MM.1S (cell line): ENCODE measurements at regions not wholly inside any gene's neighbourhood (a gene's known extent, or its start where the extent isn't known, plus 50 kb on each side); places are given as distances from the start of the nearest gene placed in this dataset.

Experiments used
- DNase-seq: peaks from one replicate; pipeline ENCODE4 v3.0.0-alpha.2; 2015
- H2AFZ ChIP-seq: fragments of 300-600 bp; sonication (generic); 2 replicates; pipeline ENCODE4 v1.6.0; 2016; ENCODE audit warnings: antibody characterized with exemption, low read length
- H3F3A ChIP-seq: fragments of 300-600 bp; sonication (generic); 2 replicates; pipeline ENCODE4 v1.6.1; 2016; ENCODE audit warnings: mild to moderate bottlenecking, antibody characterized with exemption, low read length, moderate library complexity, mixed read lengths; ENCODE audit not compliant: insufficient read depth
- H3K27ac ChIP-seq: fragments of 300-600 bp; sonication (generic); 2 replicates; pipeline ENCODE4 v1.5.1; 2016; ENCODE audit warnings: mild to moderate bottlenecking, low read length
- H3K27me3 ChIP-seq: fragments of 300-600 bp; sonication (generic); replicated peaks from 2 replicates; pipeline ENCODE4 v1.6.0; 2016; ENCODE audit warnings: low read length; ENCODE audit not compliant: insufficient read depth
- H3K36me3 ChIP-seq: fragments of 300-600 bp; sonication (generic); replicated peaks from 2 replicates; pipeline ENCODE4 v1.6.1; 2016; ENCODE audit warnings: mild to moderate bottlenecking, low read length, mixed read lengths; ENCODE audit not compliant: insufficient read depth
- H3K4me1 ChIP-seq: fragments of 300-600 bp; sonication (generic); 2 replicates; pipeline ENCODE4 v1.6.1; 2016; ENCODE audit warnings: low read length, mixed read lengths
- H3K4me2 ChIP-seq: fragments of 300-600 bp; sonication (generic); 2 replicates; pipeline ENCODE4 v1.6.0; 2016; ENCODE audit warnings: low read depth, low read length
- H3K4me3 ChIP-seq: fragments of 300-600 bp; sonication (generic); 2 replicates; pipeline ENCODE4 v1.5.1; 2016; ENCODE audit warnings: low read length, mixed read lengths
- H3K79me2 ChIP-seq: fragments of 300-600 bp; sonication (generic); 2 replicates; pipeline ENCODE4 v1.6.1; 2016; ENCODE audit warnings: mixed run types, low read length, mixed read lengths
- H3K9ac ChIP-seq: fragments of 300-600 bp; sonication (generic); 2 replicates; pipeline ENCODE4 v1.6.1; 2016; ENCODE audit warnings: low read length, mixed read lengths
- H3K9me2 ChIP-seq: fragments of 300-600 bp; sonication (generic); replicated peaks from 2 replicates; pipeline ENCODE4 v1.6.1; 2016; ENCODE audit warnings: mild to moderate bottlenecking, low read length, mixed read lengths; ENCODE audit not compliant: insufficient read depth
- H3K9me3 ChIP-seq: fragments of 300-600 bp; sonication (generic); replicated peaks from 2 replicates; pipeline ENCODE4 v1.6.1; 2016; ENCODE audit warnings: mild to moderate bottlenecking, low read length, mixed read lengths; ENCODE audit not compliant: insufficient read depth
- H4K20me1 ChIP-seq: fragments of 300-600 bp; sonication (generic); 2 replicates; pipeline ENCODE4 v1.6.1; 2016; ENCODE audit warnings: mild to moderate bottlenecking, low read length, moderate library complexity, mixed read lengths; ENCODE audit not compliant: insufficient read depth
- CTCF ChIP-seq: fragments of 300-600 bp; sonication (generic); IDR thresholded peaks from 2 replicates; pipeline ENCODE4 v1.5.1; 2016; ENCODE audit warnings: antibody characterized with exemption, low read length, mixed read lengths
- EZH2 ChIP-seq: fragments of 300-600 bp; sonication (generic); optimal IDR thresholded peaks from 2 replicates; pipeline ENCODE3; 2017; ENCODE audit warnings: low read depth, mild to moderate bottlenecking, antibody characterized with exemption, low read length, mixed read lengths
- EZH2phosphoT487 ChIP-seq: fragments of 300-600 bp; sonication (generic); IDR thresholded peaks from 2 replicates; pipeline ENCODE4 v1.6.1; 2018; ENCODE audit warnings: antibody characterized with exemption, low read length

GRCh38 chr5:103902893-103903292, 340.3 kb upstream of the NUDT12 start:
- Histone ChIP-seq H3K36me3 (no peaks in the 10 kb centered on the region), H2AFZ (no peak overlapping the region), H4K20me1 (no peaks in the 10 kb centered on the region), H3K27ac (no peak overlapping the region), H3K27me3 (no peaks in the 10 kb centered on the region), H3K4me1 (no peaks in the 10 kb centered on the region; the same call in 1 of the 2 replicates), H3K9me3 (no peaks in the 10 kb centered on the region), H3K79me2 (no peaks in the 10 kb centered on the region), H3F3A (no peaks in the 10 kb centered on the region), H3K4me2 (no peak overlapping the region), H3K9me2 (no peaks in the 10 kb centered on the region), H3K4me3 (no peak overlapping the region), H3K9ac (no peak overlapping the region)
- no peak for DNase-seq
- TF ChIP-seq CTCF (no peak), EZH2phosphoT487 (no peak), EZH2 (no peak)

GRCh38 chr5:103901885-103902284, 339.3 kb upstream of the NUDT12 start:
- no peak overlapping the region for H3K9ac ChIP-seq
- DNase-seq: no peak
- no peaks in the 10 kb centered on the region for H3F3A ChIP-seq
- H3K36me3 ChIP-seq: no peaks in the 10 kb centered on the region
- H3K9me3 ChIP-seq: no peaks in the 10 kb centered on the region
- H3K27ac ChIP-seq: no peak overlapping the region
- no peaks in the 10 kb centered on the region for H4K20me1 ChIP-seq
- H3K4me3 ChIP-seq: no peak overlapping the region
- no peak overlapping the region for H3K4me2 ChIP-seq
- no peak overlapping the region for H2AFZ ChIP-seq
- no peaks in the 10 kb centered on the region for H3K79me2 ChIP-seq
- H3K27me3 ChIP-seq: no peaks in the 10 kb centered on the region
- no peaks in the 10 kb centered on the region; the same call in 1 of the 2 replicates for H3K4me1 ChIP-seq
- no peaks in the 10 kb centered on the region for H3K9me2 ChIP-seq
- no peak for TF ChIP-seq EZH2phosphoT487
- TF ChIP-seq EZH2: no peak
- TF ChIP-seq CTCF: no peak

- H3K9me3 ChIP-seq: no peaks in the 10 kb centered on the region
- H3F3A ChIP-seq: no peaks in the 10 kb centered on the region
- H2AFZ ChIP-seq: no peak overlapping the region
- H3K4me2 ChIP-seq: no peak overlapping the region
- no peak for DNase-seq
- no peaks in the 10 kb centered on the region for H3K27me3 ChIP-seq
- TF ChIP-seq CTCF: no peak
- no peak for TF ChIP-seq EZH2phosphoT487
- no peak for TF ChIP-seq EZH2
- H3K4me3 ChIP-seq: no peak overlapping the region
- H3K36me3 ChIP-seq: no peaks in the 10 kb centered on the region
- no peaks in the 10 kb centered on the region for H3K9me2 ChIP-seq
- no peak overlapping the region for H3K27ac ChIP-seq
- no peaks in the 10 kb centered on the region; the same call in 1 of the 2 replicates for H3K4me1 ChIP-seq
- no peak overlapping the region for H3K9ac ChIP-seq
- no peaks in the 10 kb centered on the region for H4K20me1 ChIP-seq
- H3K79me2 ChIP-seq: no peaks in the 10 kb centered on the region
Measured at GRCh38 chr5:103896593-103896992, 334.0 kb upstream of the NUDT12 start.
